Dedifferentiated amniotic fluid mesenchymal stem cell (primary cell): ENCODE measurements at regions not wholly inside any gene's neighbourhood (a gene's known extent, or its start where the extent isn't known, plus 50 kb on each side); places are given as distances from the start of the nearest gene placed in this dataset.

Experiments used
- DNase-seq: peaks from one replicate; pipeline ENCODE4 v3.0.0-alpha.2; 2016; ENCODE audit errors: extremely low spot score

DNA sequence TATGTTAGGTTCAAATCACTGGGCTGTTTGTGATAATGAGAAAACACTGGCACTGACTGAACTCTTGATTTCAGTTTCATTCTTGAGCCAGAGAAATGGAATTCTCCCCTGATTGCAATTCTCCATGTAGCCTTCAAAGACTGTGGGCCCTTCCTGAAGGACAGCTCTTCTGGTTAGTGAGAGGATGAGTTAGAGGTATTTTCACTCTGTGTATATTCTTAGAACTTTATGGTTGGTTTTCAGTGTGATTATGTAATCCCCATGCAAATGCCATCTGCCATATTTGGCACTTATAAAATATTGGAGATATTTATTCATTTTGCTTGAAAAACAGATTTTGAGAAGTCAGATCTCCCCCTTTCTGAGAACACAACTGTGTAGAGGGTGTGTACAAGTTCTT is 323.7 kb downstream of the SLC4A3 start:
- no peak for DNase-seq

DNA sequence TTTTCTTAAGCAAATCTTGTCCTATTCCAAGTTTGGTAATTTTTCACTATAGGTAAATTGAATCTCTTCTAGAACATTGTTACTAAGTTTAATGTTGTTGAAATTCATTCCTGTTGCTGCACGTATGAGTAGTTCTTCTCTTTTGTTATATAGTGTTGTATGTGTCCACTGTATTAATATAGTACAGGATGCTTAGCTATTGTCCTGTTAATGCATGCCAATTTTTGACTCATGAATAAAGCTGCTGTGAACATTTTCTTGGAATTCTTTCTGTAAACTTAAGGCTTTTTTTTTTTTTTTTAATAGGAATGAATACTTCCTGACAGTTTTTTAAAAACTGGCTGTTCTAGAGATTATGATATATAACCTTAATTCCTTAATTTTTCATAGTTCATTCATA is 326.9 kb downstream of the SLC4A3 start:
- DNase-seq: peak; percentile 37

DNA sequence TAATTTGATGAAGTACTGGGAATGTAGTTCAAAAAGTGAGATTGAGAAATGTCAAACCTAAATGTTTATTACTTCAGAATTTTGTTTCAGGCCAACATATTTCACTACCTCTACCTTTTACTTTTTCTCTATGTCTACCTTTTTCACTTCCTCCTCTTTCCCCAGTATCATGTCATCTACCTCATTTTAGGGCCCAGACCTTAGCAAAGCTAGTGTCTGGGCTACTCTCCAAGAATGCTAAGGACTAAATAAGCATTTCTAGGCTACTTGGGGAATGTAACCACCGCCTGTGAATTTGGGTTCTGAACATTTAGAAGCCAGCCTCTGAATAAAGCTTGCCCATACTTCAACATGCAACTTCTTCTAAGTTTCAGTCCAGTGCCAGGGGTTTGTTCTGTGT is 330.4 kb downstream of the SLC4A3 start:
- no peak for DNase-seq

DNA sequence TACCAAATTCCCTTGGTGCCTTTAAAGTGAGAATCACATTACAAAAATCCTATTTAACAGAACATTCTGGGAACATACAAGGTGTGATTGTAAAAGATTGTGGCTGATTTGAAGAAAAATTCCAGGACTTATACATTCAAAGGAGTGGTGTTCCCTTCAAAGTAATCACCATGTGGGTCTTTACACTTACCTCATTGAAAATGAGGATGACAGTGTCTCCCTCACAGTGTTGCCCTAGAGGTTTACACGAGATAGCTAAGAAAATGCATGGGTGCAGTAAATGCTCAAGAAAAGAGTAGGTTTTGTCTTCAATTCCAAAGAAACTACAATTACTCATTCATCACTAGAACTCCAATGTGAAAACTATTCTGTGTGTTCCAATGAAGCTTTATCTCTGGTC is 331.5 kb downstream of the SLC4A3 start:
- no peak for DNase-seq

DNA sequence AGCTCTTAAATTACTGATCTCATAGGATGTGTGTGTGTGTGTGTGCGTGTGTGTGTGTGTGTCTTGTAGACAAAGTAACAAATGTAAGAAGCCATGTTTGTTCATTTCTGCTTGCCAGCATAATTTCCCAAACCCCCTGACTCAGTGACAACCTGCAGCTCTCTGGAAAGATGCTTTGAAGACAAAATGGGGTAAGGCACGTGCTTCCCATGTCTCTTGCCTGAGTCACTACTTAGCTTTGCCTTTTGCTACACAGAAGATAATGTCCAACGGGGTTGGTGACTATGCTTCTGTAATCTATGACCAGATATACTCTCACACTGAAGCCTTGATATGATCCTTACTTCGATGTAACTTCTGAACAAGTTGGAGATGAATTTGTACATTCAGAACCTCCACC is 332.0 kb downstream of the SLC4A3 start:
- no peak for DNase-seq

DNA sequence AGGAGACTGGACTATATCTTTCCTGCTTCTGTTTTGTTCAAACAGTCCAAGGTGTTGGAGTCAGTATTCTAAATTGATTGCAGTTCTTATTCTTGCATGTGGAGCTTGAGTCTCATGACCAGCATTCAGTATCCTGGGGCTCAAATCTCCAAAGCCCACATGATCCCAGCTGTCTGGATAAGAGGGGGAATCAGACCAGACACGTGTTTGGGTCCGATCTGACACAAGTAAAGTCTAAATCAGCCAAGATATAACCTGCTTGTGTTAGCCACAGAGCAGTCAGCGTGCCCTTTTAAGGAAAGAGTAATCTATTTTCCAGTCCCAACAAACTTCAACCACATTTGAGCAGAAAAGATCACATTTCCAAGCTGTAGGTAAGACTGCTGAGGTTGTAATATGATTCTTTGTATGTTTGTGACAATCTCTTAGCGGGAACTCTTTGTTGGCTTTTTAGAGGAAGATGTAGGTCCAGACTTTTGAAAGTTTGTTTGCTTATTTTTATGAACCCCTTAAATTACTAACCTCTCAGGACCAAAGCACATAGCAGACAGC is 334.6 kb downstream of the SLC4A3 start:
- DNase-seq: no peak

DNA sequence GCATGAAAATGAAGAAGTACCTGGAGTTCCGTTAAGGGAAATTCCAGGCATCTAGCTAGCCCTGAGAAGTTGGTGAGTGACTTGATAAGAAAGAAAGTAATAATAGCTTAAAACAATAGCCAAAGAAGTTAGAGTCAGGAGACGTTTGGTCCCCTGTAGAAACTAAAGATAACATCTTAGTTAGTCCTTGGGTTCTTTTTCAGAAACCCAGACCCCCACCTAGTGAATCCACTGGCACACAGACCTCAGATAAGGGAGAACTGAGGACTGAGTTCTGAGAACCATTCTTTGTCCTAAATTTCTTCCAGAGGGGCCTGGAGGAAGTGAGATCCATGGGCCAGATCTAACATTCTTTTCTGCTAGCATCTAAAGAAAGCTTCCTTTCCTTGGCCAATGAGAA is 335.4 kb downstream of the SLC4A3 start:
- DNase-seq: no peak

DNA sequence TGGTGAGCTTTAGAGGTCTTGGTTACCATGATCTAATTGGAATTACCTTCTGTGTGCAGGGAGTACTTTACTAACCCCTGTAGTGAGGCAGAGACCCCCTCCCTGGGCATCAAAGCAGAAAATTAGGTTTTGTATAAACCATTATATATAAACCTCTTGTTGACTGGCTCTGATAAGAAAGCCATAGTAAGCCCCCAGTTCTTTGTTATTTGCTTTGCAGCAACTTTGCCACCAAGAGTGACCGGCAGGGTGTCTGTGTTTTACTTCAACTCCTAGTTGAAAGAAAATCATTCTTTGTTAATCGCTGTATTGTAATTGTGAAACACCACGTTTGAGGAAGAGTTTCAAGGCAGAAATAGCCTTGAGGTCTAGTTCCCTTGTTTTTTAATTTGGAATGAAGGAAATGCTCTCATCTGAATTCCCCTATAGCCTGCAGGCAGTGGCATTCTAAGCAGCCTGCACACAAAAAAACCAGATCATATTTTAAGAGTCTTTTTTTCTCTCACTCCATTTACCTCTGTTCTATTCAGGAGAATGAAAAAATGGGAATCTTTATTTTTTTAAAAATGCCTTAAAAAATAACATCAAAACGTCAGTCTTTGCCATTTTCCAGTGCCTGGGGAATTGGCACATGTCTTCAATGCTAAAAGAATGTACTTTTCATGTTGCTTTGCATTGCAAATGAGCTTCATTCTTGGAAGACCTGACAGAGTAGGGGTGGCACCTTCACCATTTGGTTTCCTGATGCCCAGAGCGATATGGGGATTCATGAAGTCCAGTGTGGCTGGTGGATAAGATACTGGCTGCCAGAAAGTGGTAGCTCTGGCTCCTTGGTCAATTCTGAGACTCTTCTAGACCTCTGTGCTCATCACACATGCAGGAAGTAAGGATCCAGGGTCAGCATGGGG is 338.1 kb downstream of the SLC4A3 start:
- DNase-seq: no peak

DNA sequence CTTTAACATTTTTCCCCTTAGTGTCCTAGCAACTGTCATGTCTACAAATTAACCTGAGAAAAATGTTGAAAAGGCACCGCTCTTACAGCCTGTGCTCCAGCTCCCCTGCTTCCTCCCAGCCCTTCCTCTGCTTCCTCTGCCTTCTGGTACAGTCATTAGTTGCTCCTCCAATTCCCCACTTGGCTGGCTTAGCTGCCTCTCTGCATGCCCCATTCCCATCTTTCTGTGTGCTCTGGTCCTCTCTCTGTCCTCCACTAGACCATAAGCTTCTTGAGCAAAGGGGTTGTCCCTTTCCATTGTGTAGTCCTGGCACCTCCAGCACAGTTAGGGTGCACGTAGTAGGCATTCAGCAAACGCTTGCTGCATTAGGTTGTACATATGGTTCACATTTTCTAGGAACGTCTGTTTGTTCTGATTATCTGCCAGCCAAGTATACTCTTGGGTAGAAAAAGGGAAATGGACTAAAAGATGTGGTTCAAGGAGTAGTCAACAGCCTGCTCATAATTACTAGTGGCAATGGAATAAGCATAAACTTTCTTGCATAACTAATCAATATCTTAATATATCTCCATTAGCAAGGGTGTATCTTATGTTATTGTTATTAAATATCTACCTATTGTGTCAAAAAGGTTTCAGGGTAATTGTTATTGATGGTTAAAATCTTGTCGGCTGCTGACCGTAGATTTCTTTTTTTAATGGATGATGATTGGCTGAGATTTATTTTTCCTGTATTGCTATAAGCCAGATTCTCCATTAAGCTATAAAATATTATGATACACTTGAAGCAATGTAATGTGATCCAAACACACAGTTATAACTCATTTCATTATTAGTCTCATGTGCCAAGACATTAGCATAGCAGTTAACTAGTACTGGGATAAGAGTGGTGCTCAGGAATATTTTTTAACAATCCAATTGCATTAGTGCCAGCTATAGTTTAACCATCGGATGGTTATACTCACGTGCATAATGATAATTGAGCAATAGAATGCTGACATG is 340.1 kb downstream of the SLC4A3 start:
- no peak for DNase-seq

DNA sequence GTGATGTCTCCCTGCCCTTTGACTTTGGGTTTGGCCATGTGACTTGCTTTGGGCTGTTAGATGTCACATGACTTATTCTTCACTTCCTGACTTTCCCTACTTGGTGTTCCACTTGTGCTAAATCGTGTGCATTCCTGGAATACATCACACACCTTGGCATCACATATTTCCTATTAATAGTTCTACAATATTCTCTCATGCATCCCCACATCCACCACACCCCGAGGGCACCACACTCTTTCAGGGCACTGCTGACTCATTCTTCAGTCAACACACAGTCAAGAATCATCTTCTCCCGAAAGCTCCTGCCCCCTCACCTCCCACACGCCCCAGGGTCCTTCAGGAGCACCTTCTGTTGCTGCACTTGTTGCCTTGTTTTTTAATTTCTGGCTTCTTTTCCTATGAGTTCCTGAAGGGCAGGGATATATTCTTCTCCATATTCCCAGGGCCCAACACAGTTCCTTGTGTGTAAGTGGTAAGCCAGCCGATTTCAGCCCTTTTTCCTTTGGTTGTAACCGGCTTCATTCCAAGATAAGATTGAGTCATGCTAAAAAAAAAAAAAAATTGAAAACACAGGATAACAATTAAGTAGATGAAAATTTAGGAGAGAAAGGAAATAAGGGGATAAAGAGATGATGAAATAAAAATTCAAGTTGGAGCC is 341.4 kb downstream of the SLC4A3 start:
- no peak for DNase-seq

DNA sequence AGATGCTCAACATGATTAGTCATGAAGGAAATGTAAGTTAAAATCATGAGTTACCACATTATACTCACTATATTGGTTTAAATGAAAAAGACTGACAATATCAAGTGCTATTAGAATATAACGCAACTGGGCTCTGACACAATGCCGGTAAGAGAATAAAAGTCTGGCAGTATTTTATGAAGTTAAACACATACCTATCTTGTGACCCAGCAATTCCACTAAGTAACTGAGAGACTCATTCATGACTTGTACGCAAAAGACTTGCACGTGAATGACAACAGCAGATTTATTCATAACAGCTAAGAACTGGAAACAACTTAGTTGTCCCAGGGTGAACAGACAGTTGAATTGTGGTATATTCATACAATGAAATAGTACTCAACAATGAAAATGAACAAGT is 342.1 kb downstream of the SLC4A3 start:
- DNase-seq: peak; percentile 70

DNA sequence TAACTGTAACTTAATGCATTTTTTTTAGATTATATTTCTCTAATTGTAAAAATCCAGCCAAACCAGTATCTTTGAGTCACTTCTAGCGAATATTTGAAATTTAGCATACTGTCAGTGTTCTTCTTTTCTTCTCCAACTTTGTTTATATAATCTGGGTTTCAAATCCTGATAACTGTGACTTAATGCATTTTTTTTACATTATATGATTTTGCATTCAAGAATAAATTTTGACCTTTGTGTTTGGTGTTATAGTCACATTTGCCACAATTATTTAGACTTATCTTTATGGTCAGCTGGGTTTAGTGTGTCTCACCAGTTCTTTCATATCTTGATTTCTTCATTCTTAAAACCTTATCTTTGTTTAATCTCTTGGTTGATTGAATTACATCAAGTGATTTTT is 345.7 kb downstream of the SLC4A3 start:
- DNase-seq: no peak

DNA sequence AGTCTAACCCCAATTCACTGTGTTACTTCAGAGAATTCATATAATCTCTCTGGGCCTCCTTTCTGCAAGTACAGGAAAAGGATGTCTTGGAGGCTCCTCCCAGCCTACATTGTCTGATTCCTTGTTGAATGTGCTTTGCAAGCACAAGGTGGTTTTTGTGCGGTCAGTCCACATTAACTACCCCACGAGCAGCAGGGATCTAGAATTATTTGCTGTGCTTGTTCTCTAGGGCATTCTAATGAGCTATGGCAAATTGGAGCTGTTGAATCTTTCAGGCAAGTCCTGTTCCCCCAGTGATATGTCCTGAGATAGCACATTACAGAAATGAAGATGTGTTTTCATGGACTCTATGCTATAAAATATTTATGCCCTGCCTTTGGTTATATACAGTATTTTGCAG is 349.4 kb downstream of the SLC4A3 start:
- DNase-seq: no peak

DNA sequence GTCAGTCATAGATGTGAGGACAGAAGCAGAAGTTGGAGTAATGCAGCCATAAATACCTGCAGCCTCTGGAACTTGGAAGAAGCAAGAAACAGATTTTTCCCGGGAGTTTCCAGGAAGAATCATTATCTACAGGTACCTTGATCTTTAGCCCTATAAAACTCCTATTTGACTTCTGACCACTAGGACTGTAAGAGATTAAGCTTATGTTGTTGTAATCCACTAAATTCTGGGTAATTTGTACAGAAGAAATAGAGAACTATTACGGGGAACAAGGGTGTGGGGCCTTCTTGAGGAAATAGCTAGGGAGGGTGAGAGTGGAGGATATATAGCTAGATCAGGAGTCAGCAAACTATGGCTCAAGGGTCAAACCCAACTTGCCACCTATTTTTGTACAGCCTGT is 353.2 kb downstream of the SLC4A3 start:
- DNase-seq: no peak

DNA sequence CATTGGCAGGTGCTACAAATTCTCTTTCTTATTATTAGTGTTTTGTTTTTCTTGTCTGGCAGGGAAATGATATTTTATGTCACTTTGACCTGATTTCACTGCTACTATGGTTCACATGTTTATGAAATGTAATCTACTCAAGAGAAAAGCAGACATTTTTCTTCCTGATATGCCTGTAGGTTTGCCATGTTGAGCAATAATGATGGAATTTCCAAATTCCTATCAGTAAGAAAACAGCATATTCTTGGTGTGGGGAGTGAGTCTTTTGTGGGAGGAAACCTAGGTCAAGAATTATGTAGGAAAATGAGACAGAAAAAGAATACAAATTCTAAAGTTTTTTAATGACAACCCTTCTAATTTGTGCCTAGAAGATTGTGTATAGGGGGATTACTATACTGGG is 356.4 kb downstream of the SLC4A3 start:
- no peak for DNase-seq

DNA sequence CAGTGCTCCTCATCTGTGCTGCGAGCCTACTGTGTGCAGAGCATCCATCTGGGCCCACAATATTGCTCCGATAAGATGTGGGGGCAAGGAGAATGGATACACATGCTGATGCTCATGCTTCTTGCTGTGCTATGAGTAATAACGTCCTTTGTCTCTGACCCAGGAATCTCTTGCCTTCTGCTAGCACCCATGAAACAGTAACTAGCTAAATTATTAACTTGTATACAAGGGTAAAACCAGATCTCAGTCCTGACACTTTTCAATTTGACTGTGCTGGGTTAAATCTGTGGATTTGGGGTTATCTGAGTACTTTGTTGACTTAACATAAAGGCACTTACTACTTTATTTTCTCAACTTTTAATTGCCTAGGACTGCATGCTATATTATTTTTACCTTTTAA is 357.6 kb downstream of the SLC4A3 start:
- DNase-seq: no peak

DNA sequence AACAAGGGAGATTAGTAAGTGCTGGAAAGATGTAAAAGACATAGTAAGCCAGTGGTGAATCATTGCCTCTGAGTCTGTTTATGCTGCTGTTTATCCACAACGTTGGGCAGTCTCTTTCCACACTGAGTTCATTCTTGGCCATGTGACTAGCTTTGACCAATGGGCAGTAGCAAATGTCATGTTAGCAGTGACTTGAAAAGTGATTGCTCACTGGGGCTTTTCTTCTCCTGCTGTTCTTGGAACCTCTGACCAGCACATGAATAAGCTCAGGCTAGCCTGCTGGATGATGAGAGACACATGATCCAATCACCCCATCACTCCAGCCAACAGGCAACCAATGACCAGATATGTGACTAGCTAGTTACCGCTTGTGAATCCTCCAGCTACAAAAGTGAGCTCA is 360.4 kb downstream of the SLC4A3 start:
- DNase-seq: peak; percentile 37

DNA sequence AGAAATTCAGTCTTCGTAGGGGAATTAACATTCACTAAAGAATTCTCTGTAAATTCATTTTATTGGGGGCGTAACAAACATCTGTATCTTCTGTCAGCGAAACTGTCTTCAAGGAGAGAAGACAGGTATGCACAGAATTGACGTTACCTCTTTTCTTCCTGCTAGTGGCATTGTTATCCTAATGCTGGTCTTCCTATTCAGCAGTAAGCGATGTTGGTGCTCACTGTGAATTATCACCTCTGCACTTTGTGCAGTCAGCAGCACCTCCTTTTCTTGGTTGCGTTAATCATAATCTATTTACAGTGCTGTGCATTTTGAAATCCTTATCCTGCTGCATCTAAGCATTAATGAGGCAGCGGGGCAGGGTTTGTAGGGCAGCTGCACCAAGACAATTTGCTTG is 362.3 kb downstream of the SLC4A3 start:
- DNase-seq: no peak

DNA sequence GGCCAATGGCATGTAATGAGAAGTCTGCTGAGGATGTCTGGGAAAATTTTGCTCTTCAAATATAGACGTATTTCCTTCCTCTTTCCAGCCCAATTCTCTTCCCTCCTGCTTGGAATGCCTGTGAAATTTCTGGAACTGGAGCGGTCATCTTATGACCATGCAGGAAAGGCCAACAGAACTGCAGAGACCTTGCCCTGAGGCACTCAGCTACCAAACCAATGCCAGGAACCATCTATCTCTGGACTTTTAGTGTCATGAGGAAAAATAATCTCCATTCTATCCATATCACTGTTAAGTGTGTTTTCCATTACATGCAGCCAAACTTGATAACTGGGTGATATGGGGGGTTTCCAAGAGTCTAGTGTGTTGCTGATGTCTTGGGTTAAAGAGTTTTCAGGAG is 363.7 kb downstream of the SLC4A3 start:
- no peak for DNase-seq

DNA sequence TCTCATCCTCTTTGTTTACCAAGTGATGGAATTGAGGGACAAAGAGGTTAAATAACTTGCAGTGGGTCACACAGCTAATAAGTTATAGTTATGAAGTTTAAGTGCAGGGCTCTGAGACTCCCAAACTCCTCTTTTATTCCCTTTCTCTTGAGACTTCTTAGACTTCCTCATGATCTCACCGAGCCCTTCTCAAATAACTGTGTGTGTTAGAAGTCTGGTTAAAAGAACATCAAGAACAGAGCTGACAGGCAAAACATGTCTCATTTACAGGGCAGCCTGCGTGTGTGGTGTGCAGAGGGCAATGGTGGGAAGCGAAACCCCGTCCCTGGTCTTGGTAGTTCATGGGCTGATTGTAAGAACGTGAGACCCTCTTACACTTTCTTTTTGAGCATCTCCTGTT is 368.0 kb downstream of the SLC4A3 start:
- DNase-seq: no peak

DNA sequence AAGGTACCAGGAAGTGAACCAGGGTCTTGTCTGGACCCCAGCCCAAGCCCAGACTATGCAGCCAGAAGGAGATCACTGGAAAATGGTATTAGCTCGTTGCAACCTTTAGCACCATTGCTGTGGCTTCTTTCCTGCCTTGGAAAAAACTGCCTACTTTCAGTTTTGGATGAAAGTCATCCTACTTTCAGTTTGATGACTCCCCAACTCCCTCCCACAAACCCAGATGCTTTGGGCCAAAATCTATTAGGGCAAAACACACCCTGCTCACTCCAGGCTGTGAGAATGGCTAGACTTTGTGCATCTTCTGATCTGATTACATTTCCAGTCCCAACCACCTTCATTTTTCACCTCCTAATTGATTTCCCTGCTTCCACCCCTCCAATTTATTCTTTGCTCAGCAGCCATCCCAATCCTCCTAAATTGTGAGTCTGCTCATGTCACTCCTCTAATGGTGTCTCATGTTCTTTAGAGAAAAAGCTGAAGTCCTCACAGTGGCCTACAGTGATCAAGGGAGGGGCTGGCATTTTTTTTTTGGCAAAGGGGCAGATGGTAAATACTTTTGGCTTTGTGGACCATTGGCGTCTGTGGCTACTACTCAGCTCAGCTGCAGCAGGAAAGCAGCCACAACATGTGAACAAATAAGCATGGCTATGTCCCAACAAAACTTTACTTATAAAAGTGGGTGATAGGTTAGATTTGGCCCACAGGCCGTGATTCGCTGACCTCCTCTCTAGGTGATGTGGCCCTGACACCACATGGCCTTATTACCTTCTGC is 368.7 kb downstream of the SLC4A3 start:
- DNase-seq: no peak
